Hepatocyte (in vitro differentiated cells): ENCODE measurements at regions not wholly inside any gene's neighbourhood (a gene's known extent, or its start where the extent isn't known, plus 50 kb on each side); places are given as distances from the start of the nearest gene placed in this dataset.

ENCODE experiments used
- CTCF ChIP-seq: fragments of 200-600 bp; sonication (generic); IDR thresholded peaks from 2 replicates; pipeline ENCODE4 v1.5.1; 2016; ENCODE audit warnings: antibody characterized with exemption, mild to moderate bottlenecking; ENCODE audit not compliant: poor library complexity
- EZH2 ChIP-seq: fragments of 200-600 bp; sonication (generic); IDR thresholded peaks from 2 replicates; pipeline ENCODE4 v1.6.1; 2016; ENCODE audit warnings: antibody characterized with exemption, mild to moderate bottlenecking, borderline replicate concordance
- EZH2phosphoT487 ChIP-seq: fragments of 200-600 bp; sonication (generic); IDR thresholded peaks from one replicate; pipeline ENCODE4 v1.6.1; 2018; ENCODE audit warnings: antibody characterized with exemption, mild to moderate bottlenecking, low read depth, moderate library complexity; ENCODE audit not compliant: unreplicated experiment, severe bottlenecking

- TF ChIP-seq CTCF (no peak), EZH2phosphoT487 (no peak), EZH2 (no peak)
These were observed 287.4 kb upstream of the SEMA3C start for GRCh38 chr7:81206217-81206616.
